ENCODE measurements at regions not wholly inside any gene's neighbourhood (a gene's known extent, or its start where the extent isn't known, plus 50 kb on each side); places are given as distances from the start of the nearest gene placed in this dataset.
A peak's percentile ranks its signal among the peaks of the same experiment; 100 is the strongest.

GRCh38 chr2:160812830-160813505, 319.4 kb upstream of the RBMS1 start:
- Mint-ChIP-seq H3K9me3 (peaks cover 4% of the 10 kb centered on the region), H3K36me3 (ENCODE audit: low read depth) (no peaks in the 10 kb centered on the region), H3K4me3 (no peak overlapping the region), H3K4me1 (peaks cover 34% of the 10 kb centered on the region), H3K27ac (peak overlapping the region; percentile 39 to 66 (median 40)), H3K27me3 (ENCODE audit: low read depth) (no peaks in the 10 kb centered on the region)
- no peak for TF ChIP-seq CTCF (IDR thresholded peaks at IDR 0.05; ENCODE audit: unreplicated experiment in 3 of 3)

GRCh38 chr2:160813506-160813858, 319.9 kb upstream of the RBMS1 start:
- Mint-ChIP-seq H3K9me3 (peaks cover 2% of the 10 kb centered on the region), H3K4me1 (peaks cover 39% of the 10 kb centered on the region), H3K36me3 (ENCODE audit: low read depth) (no peaks in the 10 kb centered on the region), H3K27ac (peak overlapping the region; percentile 39 to 66 (median 40)), H3K4me3 (no peak overlapping the region), H3K27me3 (ENCODE audit: low read depth) (no peaks in the 10 kb centered on the region)
- TF ChIP-seq CTCF (IDR thresholded peaks at IDR 0.05; ENCODE audit: unreplicated experiment in 3 of 3), result no peak

- Mint-ChIP-seq H3K27ac (peak overlapping the region; percentile 55 to 89 (median 82)), H3K9me3 (peaks cover 14% of the 10 kb centered on the region), H3K27me3 (ENCODE audit: low read depth) (no peaks in the 10 kb centered on the region), H3K4me1 (peaks cover 45% of the 10 kb centered on the region), H3K4me3 (no peak overlapping the region), H3K36me3 (ENCODE audit: low read depth) (peaks cover 8% of the 10 kb centered on the region)
- TF ChIP-seq CTCF (IDR thresholded peaks at IDR 0.05; ENCODE audit: unreplicated experiment in 3 of 3), result no peak
These were observed 323.4 kb upstream of the RBMS1 start for GRCh38 chr2:160816916-160817499.

GRCh38 chr2:160820691-160821090, 327.1 kb upstream of the RBMS1 start:
- Mint-ChIP-seq H3K36me3 (ENCODE audit: low read depth) (peaks cover 33% of the 10 kb centered on the region), H3K4me3 (no peak overlapping the region), H3K27ac (no peak overlapping the region), H3K9me3 (peaks cover 43% of the 10 kb centered on the region), H3K27me3 (ENCODE audit: low read depth) (no peaks in the 10 kb centered on the region), H3K4me1 (peaks cover 27% of the 10 kb centered on the region)
- TF ChIP-seq CTCF (IDR thresholded peaks at IDR 0.05; ENCODE audit: unreplicated experiment in 3 of 3), result no peak

- Mint-ChIP-seq H3K4me3 (no peak overlapping the region), H3K27me3 (ENCODE audit: low read depth) (no peaks in the 10 kb centered on the region), H3K4me1 (peaks cover 18% of the 10 kb centered on the region), H3K9me3 (peaks cover 51% of the 10 kb centered on the region), H3K27ac (no peak overlapping the region), H3K36me3 (ENCODE audit: low read depth) (peaks cover 39% of the 10 kb centered on the region)
- no peak for TF ChIP-seq CTCF (IDR thresholded peaks at IDR 0.05; ENCODE audit: unreplicated experiment in 3 of 3)
These were observed 328.4 kb upstream of the RBMS1 start for GRCh38 chr2:160822006-160822405.

- H3K27me3 Mint-ChIP-seq (ENCODE audit: low read depth), result no peaks in the 10 kb centered on the region
- no peak for TF ChIP-seq CTCF (IDR thresholded peaks at IDR 0.05; ENCODE audit: unreplicated experiment in 3 of 3)
- H3K4me3 Mint-ChIP-seq, result no peak overlapping the region
- H3K27ac Mint-ChIP-seq, result no peak overlapping the region
- peaks cover 35% of the 10 kb centered on the region for H3K36me3 Mint-ChIP-seq (ENCODE audit: low read depth)
- no peaks in the 10 kb centered on the region for H3K4me1 Mint-ChIP-seq
- peaks cover 63% of the 10 kb centered on the region for H3K9me3 Mint-ChIP-seq
These were observed 331.8 kb upstream of the RBMS1 start for GRCh38 chr2:160825433-160825832.

Measured in nephron (organoid).